GM20000 (cell line): ENCODE measurements at regions not wholly inside any gene's neighbourhood (a gene's known extent, or its start where the extent isn't known, plus 50 kb on each side); places are given as distances from the start of the nearest gene placed in this dataset.
"Not testable (repeated sequence)": the region's sequence is repeated elsewhere in the genome, so short reads cannot be mapped to it uniquely, and the experiment has no call there.

Experiments
- DNase-seq: peaks from one replicate; pipeline ENCODE4 v3.0.0; 2012; ENCODE audit warnings: low spot score
- CTCF ChIP-seq: IDR thresholded peaks from 2 replicates; pipeline ENCODE4 v1.5.1; 2012; ENCODE audit warnings: mild to moderate bottlenecking, control low read depth; ENCODE audit errors: extremely low read depth, missing control alignments

- no peak for DNase-seq
- no peak for TF ChIP-seq CTCF
Observed at GRCh38 chr20:5482791-5483190, 128.0 kb downstream of the GPCPD1 start.

GRCh38 chr20:5481872-5482271, 128.9 kb downstream of the GPCPD1 start:
- no peak for DNase-seq
- TF ChIP-seq CTCF: no peak

- no peak for TF ChIP-seq CTCF
- DNase-seq: peak; percentile 36
Observed at GRCh38 chr20:5480824-5481600, 129.8 kb downstream of the GPCPD1 start.

GRCh38 chr20:5474646-5475550, 135.9 kb downstream of the GPCPD1 start:
- DNase-seq: no peak

GRCh38 chr20:5471866-5472265, 138.9 kb downstream of the GPCPD1 start:
- not testable (repeated sequence) for DNase-seq

More at GRCh38 chr20:5474646-5475550, 135.9 kb downstream of the GPCPD1 start:
- TF ChIP-seq CTCF: no peak

GRCh38 chr20:5471368-5471767, 139.4 kb downstream of the GPCPD1 start:
- TF ChIP-seq CTCF: no peak
- DNase-seq: no peak

- DNase-seq: no peak
- TF ChIP-seq CTCF: no peak
Observed at GRCh38 chr20:5470943-5471342, 139.9 kb downstream of the GPCPD1 start.
